Natural killer cell treated with Interleukin-12 subunit alpha and Interleukin-12 subunit beta and Interleukin-15 and Interleukin-18, amount 100 ng/mL, for 72 hours (primary cell): ENCODE measurements at regions not wholly inside any gene's neighbourhood (a gene's known extent, or its start where the extent isn't known, plus 50 kb on each side); places are given as distances from the start of the nearest gene placed in this dataset.

Experiments
- ATAC-seq, 2 donors: fragments of 150-1000 bp; cut with Tn5 transposase in 1 of 2; sonication (Bioruptor Pico), chemical (Tn5 transposase) in 1 of 2; 2 replicates each; pipeline ENCODE4 v1.10.0; 2021
- DNase-seq: peaks from one replicate; pipeline ENCODE4 v3.0.0; 2022; ENCODE audit warnings: low spot score
- H3K27ac Mint-ChIP-seq, 2 donors: 1 replicate in 1 of 2; 2 replicates in 1 of 2; pipeline ENCODE4 v1.8.0; 2022; ENCODE audit warnings: mixed read lengths in 2 of 2, mild to moderate bottlenecking in 1 of 2, moderate library complexity in 1 of 2
- H3K27me3 Mint-ChIP-seq, 2 donors: 1 replicate in 1 of 2; 2 replicates in 1 of 2; pipeline ENCODE4 v1.8.0; 2022; ENCODE audit warnings: mixed read lengths in 2 of 2
- H3K36me3 Mint-ChIP-seq: one replicate; pipeline ENCODE4 v1.8.0; 2022; ENCODE audit warnings: mixed read lengths
- H3K4me1 Mint-ChIP-seq, 2 donors: 1 replicate in 1 of 2; 2 replicates in 1 of 2; pipeline ENCODE4 v1.8.0; 2022; ENCODE audit warnings: low read depth in 2 of 2, mixed read lengths in 2 of 2, mild to moderate bottlenecking in 1 of 2
- H3K4me3 Mint-ChIP-seq: one replicate; pipeline ENCODE4 v1.8.0; 2022; ENCODE audit warnings: mixed read lengths
- H3K9me3 Mint-ChIP-seq: 2 replicates; pipeline ENCODE4 v1.8.0; 2022; ENCODE audit warnings: mixed read lengths

- H3K27me3 Mint-ChIP-seq = peaks cover 0 to 4% of the 10 kb centered on the region in 2 donors
- no peak overlapping the region for H3K27ac Mint-ChIP-seq
- ATAC-seq = no peak
- DNase-seq = no peak
- H3K4me3 Mint-ChIP-seq = no peak overlapping the region
- no peaks in the 10 kb centered on the region for H3K9me3 Mint-ChIP-seq
- no peaks in the 10 kb centered on the region for H3K36me3 Mint-ChIP-seq
- H3K4me1 Mint-ChIP-seq = no peaks in the 10 kb centered on the region
Measured at GRCh38 chr3:135807879-135808278, 157.6 kb upstream of the PPP2R3A start.

- ATAC-seq = no peak
Measured at GRCh38 chr3:135809021-135809634, 156.4 kb upstream of the PPP2R3A start.

GRCh38 chr3:135811651-135812050 is 153.9 kb upstream of the PPP2R3A start:
- Mint-ChIP-seq H3K4me1 (no peaks in the 10 kb centered on the region), H3K27me3 (peaks cover 0 to 4% of the 10 kb centered on the region in 2 donors), H3K27ac (no peak overlapping the region), H3K36me3 (no peaks in the 10 kb centered on the region), H3K9me3 (no peaks in the 10 kb centered on the region), H3K4me3 (no peak overlapping the region)
- DNase-seq = no peak
- no peak for ATAC-seq

More at GRCh38 chr3:135809021-135809634, 156.4 kb upstream of the PPP2R3A start:
- no peaks in the 10 kb centered on the region for H3K36me3 Mint-ChIP-seq
- no peaks in the 10 kb centered on the region for H3K9me3 Mint-ChIP-seq
- no peaks in the 10 kb centered on the region for H3K4me1 Mint-ChIP-seq
- no peak overlapping the region for H3K27ac Mint-ChIP-seq
- DNase-seq = no peak
- H3K27me3 Mint-ChIP-seq = peaks cover 0 to 4% of the 10 kb centered on the region in 2 donors
- H3K4me3 Mint-ChIP-seq = no peak overlapping the region

- H3K4me3 Mint-ChIP-seq = no peak overlapping the region
- ATAC-seq = no peak
Measured at GRCh38 chr3:135812057-135812456, 153.5 kb upstream of the PPP2R3A start.

GRCh38 chr3:135834465-135834864 is 131.1 kb upstream of the PPP2R3A start:
- Mint-ChIP-seq H3K27ac (no peak overlapping the region), H3K36me3 (no peaks in the 10 kb centered on the region), H3K27me3 (peaks cover 0 to 6% of the 10 kb centered on the region in 2 donors), H3K4me3 (no peak overlapping the region), H3K9me3 (no peaks in the 10 kb centered on the region), H3K4me1 (no peaks in the 10 kb centered on the region)
- no peak for DNase-seq
- no peak for ATAC-seq

More at GRCh38 chr3:135812057-135812456, 153.5 kb upstream of the PPP2R3A start:
- no peak overlapping the region for H3K27ac Mint-ChIP-seq
- H3K9me3 Mint-ChIP-seq = no peaks in the 10 kb centered on the region
- peaks cover 0 to 4% of the 10 kb centered on the region in 2 donors for H3K27me3 Mint-ChIP-seq
- H3K4me1 Mint-ChIP-seq = no peaks in the 10 kb centered on the region
- H3K36me3 Mint-ChIP-seq = no peaks in the 10 kb centered on the region
- no peak for DNase-seq

- no peak for DNase-seq
- H3K9me3 Mint-ChIP-seq = no peaks in the 10 kb centered on the region
- peaks cover 0 to 6% of the 10 kb centered on the region in 2 donors for H3K27me3 Mint-ChIP-seq
- no peaks in the 10 kb centered on the region for H3K36me3 Mint-ChIP-seq
- H3K4me1 Mint-ChIP-seq = no peaks in the 10 kb centered on the region
- no peak overlapping the region for H3K4me3 Mint-ChIP-seq
- H3K27ac Mint-ChIP-seq = no peak overlapping the region
- no peak for ATAC-seq
Measured at GRCh38 chr3:135837977-135838631, 127.4 kb upstream of the PPP2R3A start.

GRCh38 chr3:135840436-135840835 is 125.1 kb upstream of the PPP2R3A start:
- Mint-ChIP-seq H3K4me1 (no peaks in the 10 kb centered on the region), H3K36me3 (no peaks in the 10 kb centered on the region), H3K4me3 (no peak overlapping the region), H3K9me3 (peaks cover 3% of the 10 kb centered on the region), H3K27ac (no peak overlapping the region), H3K27me3 (peaks cover 0 to 9% of the 10 kb centered on the region in 2 donors)
- no peak for DNase-seq
- no peak for ATAC-seq

- Mint-ChIP-seq H3K27ac (no peak overlapping the region), H3K9me3 (peaks cover 9% of the 10 kb centered on the region), H3K36me3 (no peaks in the 10 kb centered on the region), H3K4me3 (no peak overlapping the region), H3K27me3 (peaks cover 0 to 7% of the 10 kb centered on the region in 2 donors), H3K4me1 (no peaks in the 10 kb centered on the region)
- ATAC-seq = no peak
- DNase-seq = no peak
Measured at GRCh38 chr3:135844386-135844785, 121.1 kb upstream of the PPP2R3A start.

- Mint-ChIP-seq H3K27ac (no peak overlapping the region), H3K36me3 (no peaks in the 10 kb centered on the region), H3K4me3 (no peak overlapping the region), H3K9me3 (peaks cover 12% of the 10 kb centered on the region), H3K27me3 (peaks cover 0 to 7% of the 10 kb centered on the region in 2 donors), H3K4me1 (no peaks in the 10 kb centered on the region)
- ATAC-seq (no peak), DNase-seq (no peak)
Measured at GRCh38 chr3:135848051-135848450, 117.5 kb upstream of the PPP2R3A start.

- ATAC-seq = no peak
- Mint-ChIP-seq H3K4me1 (no peaks in the 10 kb centered on the region), H3K27ac (no peak overlapping the region), H3K4me3 (no peak overlapping the region), H3K27me3 (peaks cover 3 to 7% of the 10 kb centered on the region in 2 donors), H3K36me3 (no peaks in the 10 kb centered on the region), H3K9me3 (peaks cover 18% of the 10 kb centered on the region)
- no peak for DNase-seq
Measured at GRCh38 chr3:135849827-135850226, 115.7 kb upstream of the PPP2R3A start.

- Mint-ChIP-seq H3K27me3 (peaks cover 0 to 3% of the 10 kb centered on the region in 2 donors), H3K36me3 (no peaks in the 10 kb centered on the region), H3K27ac (no peak overlapping the region), H3K4me1 (no peaks in the 10 kb centered on the region), H3K4me3 (no peak overlapping the region), H3K9me3 (peaks cover 14% of the 10 kb centered on the region)
- ATAC-seq = no peak
- DNase-seq = no peak
Measured at GRCh38 chr3:135851201-135852081, 114.1 kb upstream of the PPP2R3A start.

- DNase-seq (no peak), ATAC-seq (no peak)
- no peak overlapping the region for H3K27ac Mint-ChIP-seq
- H3K9me3 Mint-ChIP-seq = peaks cover 9% of the 10 kb centered on the region
- no peaks in the 10 kb centered on the region for H3K36me3 Mint-ChIP-seq
- H3K4me1 Mint-ChIP-seq = no peaks in the 10 kb centered on the region
- H3K27me3 Mint-ChIP-seq = peaks cover 0 to 3% of the 10 kb centered on the region in 2 donors
- H3K4me3 Mint-ChIP-seq = no peak overlapping the region
Measured at GRCh38 chr3:135853981-135854380, 111.5 kb upstream of the PPP2R3A start.

- no peaks in the 10 kb centered on the region for H3K36me3 Mint-ChIP-seq
- ATAC-seq = no peak
Measured at GRCh38 chr3:135860761-135861160, 104.8 kb upstream of the PPP2R3A start.

GRCh38 chr3:135862361-135862760 is 103.2 kb upstream of the PPP2R3A start:
- DNase-seq (no peak), ATAC-seq (no peak)
- H3K4me1 Mint-ChIP-seq = no peaks in the 10 kb centered on the region
- H3K27ac Mint-ChIP-seq = no peak overlapping the region
- no peak overlapping the region for H3K4me3 Mint-ChIP-seq
- H3K27me3 Mint-ChIP-seq = no peaks in the 10 kb centered on the region
- no peaks in the 10 kb centered on the region for H3K9me3 Mint-ChIP-seq
- no peaks in the 10 kb centered on the region for H3K36me3 Mint-ChIP-seq

More at GRCh38 chr3:135860761-135861160, 104.8 kb upstream of the PPP2R3A start:
- no peaks in the 10 kb centered on the region for H3K9me3 Mint-ChIP-seq
- H3K27me3 Mint-ChIP-seq = no peaks in the 10 kb centered on the region
- H3K27ac Mint-ChIP-seq = no peak overlapping the region
- no peak overlapping the region for H3K4me3 Mint-ChIP-seq
- DNase-seq = no peak
- H3K4me1 Mint-ChIP-seq = no peaks in the 10 kb centered on the region
